ENCODE measurements at regions not wholly inside any gene's neighbourhood (a gene's known extent, or its start where the extent isn't known, plus 50 kb on each side); places are given as distances from the start of the nearest gene placed in this dataset.

DNA sequence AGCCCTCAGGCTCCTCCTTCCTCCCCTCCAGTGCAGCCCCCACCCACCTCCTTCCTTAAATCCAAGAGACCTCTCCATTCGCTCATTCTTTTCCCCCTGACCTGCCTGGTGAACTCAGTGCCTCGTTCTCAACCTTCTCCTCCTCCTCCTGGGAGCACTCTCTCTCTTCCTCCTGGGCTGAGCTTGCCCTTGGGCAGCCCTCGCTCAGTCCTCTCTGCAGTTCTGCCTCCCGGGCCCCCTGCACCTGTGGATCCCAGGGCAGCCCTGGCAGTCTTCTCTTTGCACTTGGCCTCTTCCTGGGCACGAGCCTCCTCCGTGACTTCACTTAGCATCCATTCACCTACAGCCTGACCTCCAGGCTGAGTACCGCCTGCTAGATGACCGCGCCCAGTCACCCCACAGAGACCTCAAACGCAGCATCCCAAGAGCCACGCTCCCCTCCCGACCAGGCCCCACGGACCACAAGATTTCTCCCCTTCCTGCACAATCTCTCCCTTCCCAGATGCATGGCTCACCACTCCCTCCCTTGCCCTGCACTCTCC, 58.9 kb upstream of the ID2 start:
- no peaks in the 10 kb centered on the region for H3K9me2 ChIP-seq (ENCODE audit: insufficient read depth)
- no peaks in the 10 kb centered on the region for H3K9me3 ChIP-seq (ENCODE audit: control insufficient read depth in 1 of 2, insufficient read depth in 1 of 2, low read depth in 1 of 2, low read length in 2 of 2)
- CTCF ChIA-PET: no interaction called here
- no peak overlapping the region for H3K9ac ChIP-seq (ENCODE audit: low read length)
- no peak for TF ChIP-seq FOSL1 (IDR thresholded peaks at IDR 0.05; ENCODE audit: low read depth)
- no peak for TF ChIP-seq EZH2phosphoT487 (IDR thresholded peaks at IDR 0.05; ENCODE audit: borderline replicate concordance)
- TF ChIP-seq POLR2AphosphoS5 (IDR thresholded peaks at IDR 0.05; ENCODE audit: low read depth, low read length): no peak
- TF ChIP-seq, protein P1, sequence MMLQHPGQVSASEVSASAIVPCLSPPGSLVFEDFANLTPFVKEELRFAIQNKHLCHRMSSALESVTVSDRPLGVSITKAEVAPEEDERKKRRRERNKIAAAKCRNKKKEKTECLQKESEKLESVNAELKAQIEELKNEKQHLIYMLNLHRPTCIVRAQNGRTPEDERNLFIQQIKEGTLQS (IDR thresholded peaks at IDR 0.05): no peak
- TF ChIP-seq ZNF274 (IDR thresholded peaks at IDR 0.05; ENCODE audit: low read depth, low read length): no peak
- no peak for TF ChIP-seq EGR1 (IDR thresholded peaks at IDR 0.05; ENCODE audit: low read depth)
- no peak for TF ChIP-seq CBX3 (IDR thresholded peaks at IDR 0.05; ENCODE audit: low read depth)
- TF ChIP-seq, protein P2, sequence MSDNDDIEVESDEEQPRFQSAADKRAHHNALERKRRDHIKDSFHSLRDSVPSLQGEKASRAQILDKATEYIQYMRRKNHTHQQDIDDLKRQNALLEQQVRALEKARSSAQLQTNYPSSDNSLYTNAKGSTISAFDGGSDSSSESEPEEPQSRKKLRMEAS (IDR thresholded peaks at IDR 0.05): no peak
- no peak for TF ChIP-seq SIN3A (IDR thresholded peaks at IDR 0.05; ENCODE audit: low read depth)
- TF ChIP-seq, protein P3, sequence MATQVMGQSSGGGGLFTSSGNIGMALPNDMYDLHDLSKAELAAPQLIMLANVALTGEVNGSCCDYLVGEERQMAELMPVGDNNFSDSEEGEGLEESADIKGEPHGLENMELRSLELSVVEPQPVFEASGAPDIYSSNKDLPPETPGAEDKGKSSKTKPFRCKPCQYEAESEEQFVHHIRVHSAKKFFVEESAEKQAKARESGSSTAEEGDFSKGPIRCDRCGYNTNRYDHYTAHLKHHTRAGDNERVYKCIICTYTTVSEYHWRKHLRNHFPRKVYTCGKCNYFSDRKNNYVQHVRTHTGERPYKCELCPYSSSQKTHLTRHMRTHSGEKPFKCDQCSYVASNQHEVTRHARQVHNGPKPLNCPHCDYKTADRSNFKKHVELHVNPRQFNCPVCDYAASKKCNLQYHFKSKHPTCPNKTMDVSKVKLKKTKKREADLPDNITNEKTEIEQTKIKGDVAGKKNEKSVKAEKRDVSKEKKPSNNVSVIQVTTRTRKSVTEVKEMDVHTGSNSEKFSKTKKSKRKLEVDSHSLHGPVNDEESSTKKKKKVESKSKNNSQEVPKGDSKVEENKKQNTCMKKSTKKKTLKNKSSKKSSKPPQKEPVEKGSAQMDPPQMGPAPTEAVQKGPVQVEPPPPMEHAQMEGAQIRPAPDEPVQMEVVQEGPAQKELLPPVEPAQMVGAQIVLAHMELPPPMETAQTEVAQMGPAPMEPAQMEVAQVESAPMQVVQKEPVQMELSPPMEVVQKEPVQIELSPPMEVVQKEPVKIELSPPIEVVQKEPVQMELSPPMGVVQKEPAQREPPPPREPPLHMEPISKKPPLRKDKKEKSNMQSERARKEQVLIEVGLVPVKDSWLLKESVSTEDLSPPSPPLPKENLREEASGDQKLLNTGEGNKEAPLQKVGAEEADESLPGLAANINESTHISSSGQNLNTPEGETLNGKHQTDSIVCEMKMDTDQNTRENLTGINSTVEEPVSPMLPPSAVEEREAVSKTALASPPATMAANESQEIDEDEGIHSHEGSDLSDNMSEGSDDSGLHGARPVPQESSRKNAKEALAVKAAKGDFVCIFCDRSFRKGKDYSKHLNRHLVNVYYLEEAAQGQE (IDR thresholded peaks at IDR 0.05; ENCODE audit: low read depth): no peak
- no peak for TF ChIP-seq JUND (IDR thresholded peaks at IDR 0.05)
- no peak for TF ChIP-seq CTCF (IDR thresholded peaks at IDR 0.05 in 2 of 3, conservative IDR thresholded peaks at IDR 0.05 in 1 of 3; ENCODE audit: borderline replicate concordance in 1 of 3, insufficient read depth in 1 of 3, low read depth in 2 of 3, low read length in 2 of 3)
- no peak overlapping the region for H3K27ac ChIP-seq (ENCODE audit: low read depth, low read length)
- intact Hi-C loops (cut with micrococcal nuclease): no loop called here
- no peak overlapping the region for H3K4me2 ChIP-seq (ENCODE audit: low read length)
- H3K79me2 ChIP-seq (ENCODE audit: insufficient read depth, low read length): no peaks in the 10 kb centered on the region
- no peak overlapping the region for H2AFZ ChIP-seq (ENCODE audit: low read depth, low read length, poor library complexity, severe bottlenecking)
- no peaks in the 10 kb centered on the region for H3K36me3 ChIP-seq (ENCODE audit: control insufficient read depth in 1 of 2, insufficient read depth in 2 of 2, low read length in 2 of 2)
- H3K27me3 ChIP-seq (ENCODE audit: insufficient read depth, low read length): no peaks in the 10 kb centered on the region
- DNase-seq (ENCODE audit: low read depth, low spot score) (no peak), ATAC-seq (no peak)
- H3K4me3 ChIP-seq (replicated peaks in 1 of 2; ENCODE audit: low read depth in 1 of 2, low read length in 2 of 2): no peak overlapping the region
- no TSS peak for BruUV-seq (replicated peaks)
- H4K20me1 ChIP-seq (ENCODE audit: insufficient read depth): no peaks in the 10 kb centered on the region
- POLR2A ChIA-PET: no interaction called here
- RAD21 ChIA-PET (ENCODE audit: low non-redundant PET in 1 of 2, low total read pairs in 2 of 2, uncharacterized antibody in 2 of 2, unreplicated experiment in 2 of 2): no interaction called here
- H3K4me1 ChIP-seq (ENCODE audit: control insufficient read depth in 1 of 2, insufficient read depth in 2 of 2, low read length in 2 of 2): peaks cover 22 to 38% of the 10 kb centered on the region in 2 experiments
